ENCODE measurements at regions not wholly inside any gene's neighbourhood (a gene's known extent, or its start where the extent isn't known, plus 50 kb on each side); places are given as distances from the start of the nearest gene placed in this dataset.

DNA sequence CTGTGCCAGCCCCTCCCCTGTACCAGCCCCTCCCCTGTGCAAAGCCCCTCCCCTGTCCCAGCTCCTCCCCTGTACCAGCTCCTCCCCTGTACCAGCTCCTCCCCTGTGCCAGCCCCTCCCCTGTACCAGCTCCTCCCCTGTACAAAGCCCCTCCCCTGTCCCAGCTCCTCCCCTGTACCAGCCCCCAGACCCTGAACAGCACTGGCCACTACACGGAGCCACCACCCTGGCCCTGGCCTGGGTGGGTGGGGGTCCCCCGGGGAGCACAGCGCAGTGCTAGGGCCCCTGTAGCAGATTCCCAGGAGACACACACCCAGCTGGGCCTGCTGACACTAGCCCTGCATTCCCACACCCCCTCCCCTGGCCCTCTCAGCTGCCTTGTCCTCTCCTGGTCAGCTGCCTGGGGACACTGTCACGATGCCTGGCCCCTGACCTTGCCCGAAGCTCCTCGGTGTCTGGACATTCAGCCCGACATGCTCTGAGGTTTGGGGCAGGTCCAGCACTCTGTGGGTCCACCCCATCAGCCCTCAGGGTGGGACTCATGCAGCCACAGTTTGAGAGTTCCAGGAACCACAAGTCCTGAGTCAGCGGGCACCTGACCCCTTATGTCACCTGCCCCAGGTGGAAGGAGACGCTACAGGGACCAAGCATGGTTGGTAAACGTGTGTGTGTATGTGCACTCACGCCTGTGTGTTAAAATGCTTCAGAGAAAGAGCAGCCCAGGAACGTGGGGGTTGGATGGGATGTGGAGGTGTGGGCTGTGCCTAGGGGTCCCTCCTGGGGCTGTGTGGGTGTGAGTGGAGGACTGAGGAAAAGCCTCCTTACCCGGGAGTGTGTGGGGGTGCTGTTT is 114.2 kb downstream of the METRNL start:
- Histone ChIP-seq H3K9me3 (ENCODE audit: control insufficient read depth in 1 of 2, low read length in 2 of 2) (no peaks in the 10 kb centered on the region), H3K4me3 (ENCODE audit: low read depth in 1 of 2, low read length in 2 of 2) (no peak overlapping the region), H3K4me1 (ENCODE audit: control insufficient read depth in 1 of 2, insufficient read depth in 2 of 2, low read length in 2 of 2) (peaks cover 0 to 1% of the 10 kb centered on the region in 2 donors), H3K9ac (ENCODE audit: low read depth in 1 of 2, low read length in 2 of 2) (no peak overlapping the region), H3K27ac (ENCODE audit: low read depth, low read length) (no peak overlapping the region), H3K36me3 (ENCODE audit: control insufficient read depth in 1 of 2, insufficient read depth in 2 of 2, low read length in 2 of 2) (no peaks in the 10 kb centered on the region), H3K27me3 (ENCODE audit: control insufficient read depth in 1 of 2, insufficient read depth in 2 of 2, low read length in 2 of 2) (no peaks in the 10 kb centered on the region)

DNA sequence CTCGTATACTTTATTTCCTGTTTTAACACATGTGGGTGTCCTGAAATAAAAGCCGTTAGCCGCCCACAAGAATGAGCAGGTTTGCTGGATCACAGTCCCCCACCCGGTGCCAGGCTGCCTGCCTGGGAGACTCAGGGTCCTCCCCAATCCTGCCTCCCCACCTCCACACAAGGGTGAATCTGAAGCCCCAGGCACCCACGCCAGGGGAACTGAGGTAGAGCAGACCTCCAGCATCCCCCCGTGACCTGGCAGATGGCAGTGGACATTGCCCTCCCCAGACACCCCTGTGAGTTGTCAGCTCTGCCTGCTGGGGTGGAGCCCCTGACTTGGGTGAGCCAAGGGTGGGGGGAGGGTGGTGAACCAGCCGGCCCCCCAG is 114.8 kb downstream of the METRNL start:
- Histone ChIP-seq H3K4me1 (ENCODE audit: control insufficient read depth in 1 of 2, insufficient read depth in 2 of 2, low read length in 2 of 2) (peaks cover 0 to 4% of the 10 kb centered on the region in 2 donors), H3K9me3 (ENCODE audit: control insufficient read depth in 1 of 2, low read length in 2 of 2) (no peaks in the 10 kb centered on the region), H3K27ac (ENCODE audit: low read depth, low read length) (no peak overlapping the region), H3K4me3 (ENCODE audit: low read depth in 1 of 2, low read length in 2 of 2) (no peak overlapping the region), H3K9ac (ENCODE audit: low read depth in 1 of 2, low read length in 2 of 2) (no peak overlapping the region), H3K27me3 (ENCODE audit: control insufficient read depth in 1 of 2, insufficient read depth in 2 of 2, low read length in 2 of 2) (no peaks in the 10 kb centered on the region), H3K36me3 (ENCODE audit: control insufficient read depth in 1 of 2, insufficient read depth in 2 of 2, low read length in 2 of 2) (no peaks in the 10 kb centered on the region)

DNA sequence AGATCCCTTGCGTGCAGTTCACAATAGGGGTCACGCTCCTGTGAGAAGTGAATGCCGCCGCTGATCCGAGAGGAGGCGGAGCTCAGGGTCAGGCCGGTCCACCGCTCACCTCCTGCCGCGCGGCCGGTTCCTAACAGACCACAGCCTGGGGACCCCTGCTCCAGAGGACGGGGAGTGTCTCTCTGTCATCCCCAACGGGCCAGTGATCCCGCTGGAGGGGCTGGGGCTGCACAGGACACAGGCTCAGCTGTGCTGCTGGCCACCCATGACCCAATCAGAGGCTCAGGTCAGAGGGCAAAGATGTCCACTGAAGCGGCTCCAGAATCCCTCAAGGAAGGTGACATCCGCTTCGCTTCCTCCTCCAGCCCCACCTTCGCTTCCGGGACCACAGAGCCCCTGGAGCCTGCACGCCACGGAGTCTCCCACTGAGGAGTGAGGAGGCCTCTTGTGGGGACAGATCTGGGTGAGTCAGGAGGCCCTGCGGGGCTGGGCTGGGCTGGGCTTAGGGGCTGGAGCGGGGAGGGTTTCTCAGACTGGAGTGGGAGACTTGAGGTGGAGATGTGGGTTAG is 115.4 kb downstream of the METRNL start:
- no peak overlapping the region for H3K27ac ChIP-seq (ENCODE audit: low read depth, low read length)
- H3K9ac ChIP-seq (ENCODE audit: low read depth in 1 of 2, low read length in 2 of 2), result no peak overlapping the region
- H3K36me3 ChIP-seq (ENCODE audit: control insufficient read depth in 1 of 2, insufficient read depth in 2 of 2, low read length in 2 of 2), result no peaks in the 10 kb centered on the region
- H3K27me3 ChIP-seq (ENCODE audit: control insufficient read depth in 1 of 2, insufficient read depth in 2 of 2, low read length in 2 of 2), result no peaks in the 10 kb centered on the region
- peaks cover 0 to 4% of the 10 kb centered on the region in 2 donors for H3K4me1 ChIP-seq (ENCODE audit: control insufficient read depth in 1 of 2, insufficient read depth in 2 of 2, low read length in 2 of 2)
- H3K9me3 ChIP-seq (ENCODE audit: control insufficient read depth in 1 of 2, low read length in 2 of 2), result no peaks in the 10 kb centered on the region
- no peak overlapping the region for H3K4me3 ChIP-seq (ENCODE audit: low read depth in 1 of 2, low read length in 2 of 2)

DNA sequence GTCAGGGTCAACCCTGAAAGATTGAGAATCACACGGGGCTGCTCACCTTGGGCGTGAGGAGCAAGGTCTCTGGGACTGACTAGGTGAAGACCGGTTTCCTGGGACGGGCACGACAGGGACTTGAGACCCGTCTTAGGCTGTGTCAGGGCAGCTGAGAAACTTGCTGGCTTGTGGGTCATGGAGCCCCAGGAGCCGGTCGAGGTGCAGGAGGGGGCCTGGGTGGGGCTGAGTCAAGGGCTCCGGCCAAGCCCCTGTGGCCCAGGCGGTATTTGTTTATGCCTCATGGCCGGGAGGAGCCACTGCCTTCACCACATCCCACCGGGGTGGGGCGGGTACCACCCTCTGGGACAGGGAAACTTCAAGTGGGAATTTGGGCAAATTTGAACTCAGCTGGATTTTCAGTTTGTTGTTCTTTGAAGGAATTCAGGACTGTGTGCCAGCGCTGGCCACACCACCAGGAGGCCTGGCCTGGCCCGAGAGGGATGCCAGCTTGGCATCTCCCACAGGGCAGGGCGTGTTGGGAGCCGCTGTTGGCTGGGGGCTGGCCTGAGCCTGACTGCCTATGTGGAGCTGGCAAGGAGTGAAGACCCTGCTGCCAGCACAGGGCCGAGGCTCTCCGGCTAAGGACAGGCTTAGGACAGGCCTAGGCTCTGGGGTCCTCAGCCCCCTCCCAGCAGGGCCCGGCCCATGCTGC is 116.1 kb downstream of the METRNL start:
- Histone ChIP-seq H3K27me3 (ENCODE audit: control insufficient read depth in 1 of 2, insufficient read depth in 2 of 2, low read length in 2 of 2) (no peaks in the 10 kb centered on the region), H3K27ac (ENCODE audit: low read depth, low read length) (no peak overlapping the region), H3K4me1 (ENCODE audit: control insufficient read depth in 1 of 2, insufficient read depth in 2 of 2, low read length in 2 of 2) (peaks cover 2 to 9% of the 10 kb centered on the region in 2 donors), H3K9ac (ENCODE audit: low read depth in 1 of 2, low read length in 2 of 2) (no peak overlapping the region), H3K36me3 (ENCODE audit: control insufficient read depth in 1 of 2, insufficient read depth in 2 of 2, low read length in 2 of 2) (no peaks in the 10 kb centered on the region), H3K9me3 (ENCODE audit: control insufficient read depth in 1 of 2, low read length in 2 of 2) (no peaks in the 10 kb centered on the region), H3K4me3 (ENCODE audit: low read depth in 1 of 2, low read length in 2 of 2) (no peak overlapping the region)

DNA sequence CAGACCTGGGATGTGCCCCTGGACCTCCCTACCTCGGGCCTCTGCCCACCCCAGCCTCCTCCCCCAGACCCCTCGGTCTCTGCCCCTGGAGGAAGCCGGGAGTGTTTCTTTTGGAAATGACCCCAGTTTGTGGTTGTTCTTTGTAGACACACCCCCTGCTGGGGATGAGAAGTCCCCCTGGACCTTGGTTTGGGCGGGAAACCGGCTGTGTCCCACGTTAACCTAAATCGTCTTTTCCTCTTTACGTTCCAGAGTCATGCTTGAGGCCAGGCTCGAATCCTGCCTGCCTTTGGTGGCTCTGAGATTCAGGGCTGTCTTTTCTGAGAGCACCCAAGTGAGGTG is 116.6 kb downstream of the METRNL start:
- H3K4me1 ChIP-seq (ENCODE audit: control insufficient read depth in 1 of 2, insufficient read depth in 2 of 2, low read length in 2 of 2), result peaks cover 7 to 10% of the 10 kb centered on the region in 2 donors
- H3K9me3 ChIP-seq (ENCODE audit: control insufficient read depth in 1 of 2, low read length in 2 of 2), result no peaks in the 10 kb centered on the region
- H3K4me3 ChIP-seq (ENCODE audit: low read depth in 1 of 2, low read length in 2 of 2), result no peak overlapping the region
- H3K9ac ChIP-seq (ENCODE audit: low read depth in 1 of 2, low read length in 2 of 2), result no peak overlapping the region
- H3K27ac ChIP-seq (ENCODE audit: low read depth, low read length), result no peak overlapping the region
- H3K27me3 ChIP-seq (ENCODE audit: control insufficient read depth in 1 of 2, insufficient read depth in 2 of 2, low read length in 2 of 2), result no peaks in the 10 kb centered on the region
- H3K36me3 ChIP-seq (ENCODE audit: control insufficient read depth in 1 of 2, insufficient read depth in 2 of 2, low read length in 2 of 2), result no peaks in the 10 kb centered on the region

DNA sequence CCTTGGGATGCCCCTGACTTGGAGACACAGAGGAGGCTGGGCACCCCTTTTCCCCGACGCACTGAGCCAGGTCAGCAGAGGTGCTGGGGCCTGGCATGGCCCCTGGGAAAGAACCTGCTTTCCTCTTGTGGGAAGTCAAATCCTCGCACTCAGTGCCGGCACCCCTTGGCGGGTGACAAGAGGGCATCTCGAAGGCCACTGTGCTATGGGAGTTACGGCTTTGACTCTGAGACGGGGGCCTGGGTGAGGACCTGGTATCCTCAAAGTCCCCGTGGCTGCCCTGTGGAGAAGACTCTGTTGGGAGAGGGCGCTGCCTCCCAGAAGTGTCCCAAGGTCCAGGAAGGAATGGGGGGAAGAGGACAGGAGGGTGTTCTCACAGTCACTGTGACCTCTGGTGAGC is 117.0 kb downstream of the METRNL start:
- no peaks in the 10 kb centered on the region for H3K36me3 ChIP-seq (ENCODE audit: control insufficient read depth in 1 of 2, insufficient read depth in 2 of 2, low read length in 2 of 2)
- no peak overlapping the region for H3K9ac ChIP-seq (ENCODE audit: low read depth in 1 of 2, low read length in 2 of 2)
- H3K4me3 ChIP-seq (ENCODE audit: low read depth in 1 of 2, low read length in 2 of 2), result no peak overlapping the region
- H3K9me3 ChIP-seq (ENCODE audit: control insufficient read depth in 1 of 2, low read length in 2 of 2), result no peaks in the 10 kb centered on the region
- H3K27me3 ChIP-seq (ENCODE audit: control insufficient read depth in 1 of 2, insufficient read depth in 2 of 2, low read length in 2 of 2), result no peaks in the 10 kb centered on the region
- H3K27ac ChIP-seq (ENCODE audit: low read depth, low read length), result no peak overlapping the region
- H3K4me1 ChIP-seq (ENCODE audit: control insufficient read depth in 1 of 2, insufficient read depth in 2 of 2, low read length in 2 of 2), result peaks cover 10 to 11% of the 10 kb centered on the region in 2 donors

DNA sequence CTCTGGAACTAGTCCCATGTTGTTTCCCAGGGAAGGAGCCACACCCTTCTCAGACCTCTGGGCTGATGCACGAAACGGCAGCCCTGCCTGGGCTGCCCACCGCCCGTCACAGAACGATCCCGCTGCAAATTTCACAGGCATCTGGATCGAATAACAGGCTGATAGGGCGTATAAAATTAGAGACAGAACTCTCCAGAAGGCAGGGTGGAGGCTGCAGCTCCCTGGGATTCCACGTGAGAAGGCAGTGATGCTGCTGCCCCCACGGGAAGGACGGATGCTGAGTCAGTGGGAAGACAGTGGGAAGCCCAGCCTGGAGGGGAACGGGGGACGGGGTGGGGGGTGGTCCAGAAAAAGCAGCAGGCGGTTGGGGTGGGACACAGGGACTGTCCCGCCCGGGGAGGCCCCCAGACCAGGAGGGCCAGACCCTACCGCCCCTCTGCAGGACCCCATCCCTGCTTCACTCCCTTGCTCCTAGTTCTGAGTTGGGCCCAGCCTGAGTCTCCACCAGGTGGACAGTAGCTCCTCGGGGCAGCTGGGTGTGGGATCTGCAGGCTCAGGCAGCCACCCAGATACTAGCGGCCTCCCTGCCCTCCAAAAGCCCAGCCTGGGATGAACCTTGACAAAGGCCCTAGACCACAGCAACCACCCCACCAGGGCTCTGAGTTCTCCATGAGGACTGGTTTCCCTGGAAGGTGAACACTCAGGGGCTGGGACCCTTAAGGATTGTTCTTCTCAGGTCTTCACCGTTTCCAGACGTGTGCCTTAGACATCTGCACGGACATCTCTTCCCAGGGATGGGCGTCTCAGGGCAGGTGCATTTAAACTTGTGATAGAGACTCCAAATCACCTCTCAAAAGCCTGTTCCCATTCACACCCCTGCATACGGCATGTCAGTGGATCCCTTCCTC is 117.8 kb downstream of the METRNL start:
- no peak overlapping the region for H3K4me3 ChIP-seq (ENCODE audit: low read depth in 1 of 2, low read length in 2 of 2)
- H3K9me3 ChIP-seq (ENCODE audit: control insufficient read depth in 1 of 2, low read length in 2 of 2), result no peaks in the 10 kb centered on the region
- no peaks in the 10 kb centered on the region for H3K36me3 ChIP-seq (ENCODE audit: control insufficient read depth in 1 of 2, insufficient read depth in 2 of 2, low read length in 2 of 2)
- no peak overlapping the region for H3K9ac ChIP-seq (ENCODE audit: low read depth in 1 of 2, low read length in 2 of 2)
- no peaks in the 10 kb centered on the region for H3K27me3 ChIP-seq (ENCODE audit: control insufficient read depth in 1 of 2, insufficient read depth in 2 of 2, low read length in 2 of 2)
- no peak overlapping the region for H3K27ac ChIP-seq (ENCODE audit: low read depth, low read length)
- peaks cover 10 to 12% of the 10 kb centered on the region in 2 donors for H3K4me1 ChIP-seq (ENCODE audit: control insufficient read depth in 1 of 2, insufficient read depth in 2 of 2, low read length in 2 of 2)

DNA sequence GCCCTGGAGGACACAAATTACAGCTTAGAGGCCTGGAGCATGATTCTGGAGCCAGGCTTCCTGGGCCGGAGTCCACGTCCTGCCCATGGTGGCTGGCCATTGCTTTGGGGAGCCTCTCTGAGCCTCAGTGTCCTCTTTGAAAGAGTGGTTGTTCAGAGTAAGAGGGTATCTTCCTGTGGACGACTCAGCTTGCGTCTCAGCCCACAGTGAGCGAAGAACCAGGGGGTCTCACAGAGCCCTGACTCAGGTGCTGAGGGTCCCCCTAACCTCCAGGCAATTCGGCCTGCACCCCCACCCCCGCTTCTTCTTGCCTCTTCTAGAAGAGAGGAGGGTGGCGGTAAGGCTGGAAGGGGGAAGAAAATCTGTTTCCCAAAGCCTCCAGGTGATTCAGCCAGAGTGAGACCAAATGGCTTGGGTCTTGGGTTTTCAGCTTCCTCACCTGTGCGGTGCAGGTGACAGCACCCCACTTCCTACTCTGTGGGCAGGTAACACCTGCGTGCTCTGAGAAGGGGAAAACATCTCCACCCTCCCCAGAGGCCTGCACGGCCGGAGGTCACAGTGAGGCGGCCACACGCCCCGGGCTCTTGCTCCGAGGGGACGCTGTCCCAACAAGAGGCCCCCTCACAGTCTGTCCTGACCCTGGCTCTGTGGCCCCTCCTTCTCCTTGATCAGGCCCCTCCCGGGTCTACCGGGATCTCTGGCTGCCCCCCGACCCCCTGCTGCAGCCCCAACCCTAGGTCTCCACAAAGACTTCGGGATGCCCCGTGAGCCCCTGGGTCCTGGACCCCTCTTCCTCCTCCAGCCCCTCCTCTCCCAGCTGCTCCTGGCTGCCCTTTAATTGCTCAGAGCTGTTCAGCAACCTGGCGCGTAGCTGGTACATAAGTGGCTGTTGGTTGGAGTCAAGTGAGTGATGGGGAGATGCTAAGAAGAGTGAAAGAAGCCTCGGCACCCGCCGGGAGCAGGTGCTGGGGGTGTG is 119.2 kb downstream of the METRNL start:
- no peaks in the 10 kb centered on the region for H3K9me3 ChIP-seq (ENCODE audit: control insufficient read depth in 1 of 2, low read length in 2 of 2)
- H3K36me3 ChIP-seq (ENCODE audit: control insufficient read depth in 1 of 2, insufficient read depth in 2 of 2, low read length in 2 of 2), result no peaks in the 10 kb centered on the region
- H3K4me1 ChIP-seq (ENCODE audit: control insufficient read depth in 1 of 2, insufficient read depth in 2 of 2, low read length in 2 of 2), result peaks cover 10 to 18% of the 10 kb centered on the region in 2 donors
- no peak overlapping the region for H3K9ac ChIP-seq (ENCODE audit: low read depth in 1 of 2, low read length in 2 of 2)
- no peak overlapping the region for H3K4me3 ChIP-seq (ENCODE audit: low read depth in 1 of 2, low read length in 2 of 2)
- H3K27ac ChIP-seq (ENCODE audit: low read depth, low read length), result peak overlapping the region; percentile 20
- no peaks in the 10 kb centered on the region for H3K27me3 ChIP-seq (ENCODE audit: control insufficient read depth in 1 of 2, insufficient read depth in 2 of 2, low read length in 2 of 2)

All from duodenal mucosa (tissue), 2 donors.